Body of pancreas (tissue), 4 donors: ENCODE measurements at regions not wholly inside any gene's neighbourhood (a gene's known extent, or its start where the extent isn't known, plus 50 kb on each side); places are given as distances from the start of the nearest gene placed in this dataset.
"Not testable (repeated sequence)": the region's sequence is repeated elsewhere in the genome, so short reads cannot be mapped to it uniquely, and the experiment has no call there.

Source experiments
- ATAC-seq: fragments of 150-250 bp; one replicate; pipeline ENCODE4 v1.9.1; 2016
- DNase-seq, 4 donors: peaks; one replicate each; pipeline ENCODE4 v3.0.0-alpha.2; 2019
- H3K27ac ChIP-seq, 4 donors: fragments of 200-600 bp; sonication (generic); 1 replicate in 3 of 4; 2 replicates in 1 of 4; pipeline versions ENCODE4 v1.5.1 to v1.6.1; 2016 to 2019; ENCODE audit warnings: mild to moderate bottlenecking in 1 of 4, mixed read lengths in 1 of 4, moderate library complexity in 1 of 4
- H3K27me3 ChIP-seq, 2 donors: fragments of 200-600 bp; sonication (generic); one replicate each; pipeline ENCODE4 v1.6.0; 2016; ENCODE audit warnings: mild to moderate bottlenecking in 1 of 2
- H3K36me3 ChIP-seq, 2 donors: fragments of 200-600 bp; sonication (generic); replicated peaks in 1 of 2; 2 replicates each; pipeline ENCODE4 v1.5.1; 2016; ENCODE audit warnings: low read depth in 2 of 2; ENCODE audit not compliant: insufficient read depth in 1 of 2
- H3K4me1 ChIP-seq: fragments of 200-600 bp; sonication (generic); one replicate; pipeline ENCODE4 v1.6.0; 2016
- H3K4me3 ChIP-seq, 2 donors: fragments of 200-600 bp; sonication (generic); 1 replicate in 1 of 2; 2 replicates in 1 of 2; pipeline ENCODE4 v1.5.1; 2016 to 2019
- H3K9me3 ChIP-seq, 3 donors: fragments of 200-600 bp; sonication (generic); 1 replicate in 2 of 3; 2 replicates in 1 of 3; pipeline ENCODE4 v1.5.1; 2016
- CTCF ChIP-seq, 7 experiments: fragments of 450-650 bp in 4 of 7; fragments of 200-600 bp in 3 of 7; sonication (generic) in 3 of 7; IDR thresholded peaks; one replicate each; pipeline ENCODE4 v1.5.1; 2016 to 2019; ENCODE audit warnings: antibody characterized with exemption in 7 of 7
- POLR2A ChIP-seq, 3 donors: fragments of 450-650 bp; IDR thresholded peaks; one replicate each; pipeline ENCODE4 v1.6.1; 2016; ENCODE audit warnings: antibody characterized with exemption in 3 of 3, mild to moderate bottlenecking in 2 of 3
- WGBS, 2 donors: methylation state at CpG; one replicate each; pipeline ENCODE4 v1.1.5; 2017; 5-methylcytosine and 5-hydroxymethylcytosine counted together
- intact Hi-C: fragments of 100-400 bp; cut with DNase I; formaldehyde crosslinking; loops from one replicate; pipeline ENCODE4 v1.15.1; 2023

GRCh38 chr14:48616931-48617330 is 941.5 kb upstream of the MDGA2 start:
- Histone ChIP-seq H3K27me3 (no peaks in the 10 kb centered on the region), H3K36me3 (no peaks in the 10 kb centered on the region), H3K4me1 (no peaks in the 10 kb centered on the region), H3K27ac (no peak overlapping the region), H3K9me3 (no peaks in the 10 kb centered on the region), H3K4me3 (no peak overlapping the region)
- TF ChIP-seq CTCF (IDR thresholded peaks at IDR 0.05) (no peak), POLR2A (IDR thresholded peaks at IDR 0.05) (no peak)
- intact Hi-C loops, result no loop called here
- DNase-seq, result no peak
- WGBS, 2 donors, result 31 to 32% methylated on average over 6 of the region's 6 CpGs
- no peak for ATAC-seq

GRCh38 chr14:48615618-48616017 is 940.2 kb upstream of the MDGA2 start:
- DNase-seq (no peak), ATAC-seq (no peak)
- intact Hi-C loops, result no loop called here
- Histone ChIP-seq H3K9me3 (no peaks in the 10 kb centered on the region), H3K27ac (no peak overlapping the region), H3K4me1 (no peaks in the 10 kb centered on the region), H3K4me3 (no peak overlapping the region), H3K36me3 (no peaks in the 10 kb centered on the region), H3K27me3 (no peaks in the 10 kb centered on the region)
- whole genome bisulfite sequencing, 2 donors, result 77 to 80% methylated on average over 1 of the region's 1 CpG
- no peak for TF ChIP-seq POLR2A (IDR thresholded peaks at IDR 0.05)
- TF ChIP-seq CTCF (IDR thresholded peaks at IDR 0.05), result no peak

- ATAC-seq (no peak), DNase-seq (no peak)
- Histone ChIP-seq H3K4me3 (no peak overlapping the region), H3K27me3 (no peaks in the 10 kb centered on the region), H3K4me1 (no peaks in the 10 kb centered on the region), H3K27ac (no peak overlapping the region), H3K36me3 (no peaks in the 10 kb centered on the region), H3K9me3 (no peaks in the 10 kb centered on the region)
- WGBS, 2 donors, result 21 to 24% methylated on average over 2 of the region's 2 CpGs
- TF ChIP-seq POLR2A (IDR thresholded peaks at IDR 0.05), result no peak
- intact Hi-C loops, result no loop called here
Observed at GRCh38 chr14:48614003-48614402, 938.6 kb upstream of the MDGA2 start.

- DNase-seq, H3K9me3 ChIP-seq, H3K4me1 ChIP-seq, H3K36me3 ChIP-seq, H3K27me3 ChIP-seq, H3K27ac ChIP-seq, intact Hi-C loops, H3K4me3 ChIP-seq, ATAC-seq: not testable (repeated sequence)
- WGBS, 2 donors, result 42 to 61% methylated on average over 8 of the region's 8 CpGs
Observed at GRCh38 chr14:48606960-48607359, 931.6 kb upstream of the MDGA2 start.

GRCh38 chr14:48598458-48598857 is 923.1 kb upstream of the MDGA2 start:
- Histone ChIP-seq H3K36me3 (no peaks in the 10 kb centered on the region), H3K27ac (no peak overlapping the region), H3K27me3 (no peaks in the 10 kb centered on the region), H3K4me1 (no peaks in the 10 kb centered on the region), H3K4me3 (no peak overlapping the region), H3K9me3 (no peaks in the 10 kb centered on the region)
- 52 to 59% methylated on average over 7 of the region's 7 CpGs for WGBS, 2 donors
- ATAC-seq (no peak), DNase-seq (no peak)
- intact Hi-C loops, result no loop called here
- TF ChIP-seq POLR2A (IDR thresholded peaks at IDR 0.05) (no peak), CTCF (IDR thresholded peaks at IDR 0.05) (no peak)

- H3K4me1 ChIP-seq, result no peaks in the 10 kb centered on the region
- H3K27ac ChIP-seq, result no peak overlapping the region
- no peak overlapping the region for H3K4me3 ChIP-seq
- DNase-seq (no peak), ATAC-seq (no peak)
- no peaks in the 10 kb centered on the region for H3K9me3 ChIP-seq
- 36 to 65% methylated on average over 1 of the region's 1 CpG for WGBS, 2 donors
- H3K36me3 ChIP-seq, result no peaks in the 10 kb centered on the region
- intact Hi-C loops, result no loop called here
- TF ChIP-seq CTCF (IDR thresholded peaks at IDR 0.05), result no peak
- no peak for TF ChIP-seq POLR2A (IDR thresholded peaks at IDR 0.05)
- no peaks in the 10 kb centered on the region for H3K27me3 ChIP-seq
Observed at GRCh38 chr14:48586099-48586498, 910.7 kb upstream of the MDGA2 start.
